LNCAP (cell line): ENCODE measurements at regions not wholly inside any gene's neighbourhood (a gene's known extent, or its start where the extent isn't known, plus 50 kb on each side); places are given as distances from the start of the nearest gene placed in this dataset.

Source experiments
- TF ChIP-seq, protein P1 (sequence below): fragments of 450-650 bp; IDR thresholded peaks from 2 replicates; pipeline ENCODE4 v1.5.1; 2017; ENCODE audit warnings: mild to moderate bottlenecking

DNA sequence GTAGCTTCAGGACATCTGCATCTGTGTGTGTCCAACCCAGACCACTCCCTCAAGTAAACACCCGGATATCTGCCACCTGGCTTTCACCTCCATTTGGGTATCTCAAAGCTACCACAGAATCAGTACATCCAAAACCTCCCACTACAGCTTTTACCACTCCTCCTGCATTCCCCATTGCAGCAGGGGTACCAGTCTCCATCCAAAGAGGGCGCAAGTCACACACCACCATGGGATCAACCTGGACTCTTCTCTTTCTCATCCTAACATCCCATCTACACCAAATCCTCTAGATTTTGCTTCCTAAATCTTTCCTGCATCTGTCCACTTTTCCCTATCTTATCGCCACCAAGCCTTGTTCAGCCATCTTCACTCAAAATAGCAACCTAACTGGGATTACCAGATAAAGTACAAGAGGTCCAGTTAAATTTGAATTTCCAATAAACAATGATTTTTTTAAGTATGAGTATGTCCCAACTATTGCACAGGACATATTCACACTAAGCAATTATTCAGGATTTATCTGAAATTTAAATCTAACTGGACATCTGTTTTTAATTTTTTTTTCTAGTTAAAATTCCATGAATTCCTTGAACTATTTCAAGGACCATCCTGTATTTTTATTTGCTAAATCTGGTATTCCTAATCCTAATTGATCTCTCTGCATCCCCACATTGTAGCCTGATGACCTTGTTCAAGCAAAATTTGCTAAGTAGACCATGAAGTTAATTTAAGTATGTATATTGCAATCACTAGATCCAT lies 164.3 kb upstream of the MLN start:
- TF ChIP-seq, protein P1, sequence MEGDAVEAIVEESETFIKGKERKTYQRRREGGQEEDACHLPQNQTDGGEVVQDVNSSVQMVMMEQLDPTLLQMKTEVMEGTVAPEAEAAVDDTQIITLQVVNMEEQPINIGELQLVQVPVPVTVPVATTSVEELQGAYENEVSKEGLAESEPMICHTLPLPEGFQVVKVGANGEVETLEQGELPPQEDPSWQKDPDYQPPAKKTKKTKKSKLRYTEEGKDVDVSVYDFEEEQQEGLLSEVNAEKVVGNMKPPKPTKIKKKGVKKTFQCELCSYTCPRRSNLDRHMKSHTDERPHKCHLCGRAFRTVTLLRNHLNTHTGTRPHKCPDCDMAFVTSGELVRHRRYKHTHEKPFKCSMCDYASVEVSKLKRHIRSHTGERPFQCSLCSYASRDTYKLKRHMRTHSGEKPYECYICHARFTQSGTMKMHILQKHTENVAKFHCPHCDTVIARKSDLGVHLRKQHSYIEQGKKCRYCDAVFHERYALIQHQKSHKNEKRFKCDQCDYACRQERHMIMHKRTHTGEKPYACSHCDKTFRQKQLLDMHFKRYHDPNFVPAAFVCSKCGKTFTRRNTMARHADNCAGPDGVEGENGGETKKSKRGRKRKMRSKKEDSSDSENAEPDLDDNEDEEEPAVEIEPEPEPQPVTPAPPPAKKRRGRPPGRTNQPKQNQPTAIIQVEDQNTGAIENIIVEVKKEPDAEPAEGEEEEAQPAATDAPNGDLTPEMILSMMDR: peak; percentile 23; the same call in 1 of the 2 replicates

GRCh38 chr6:33967265-33967767 lies 163.5 kb upstream of the MLN start:
- TF ChIP-seq, protein P1: no peak

GRCh38 chr6:33966536-33966935 lies 162.7 kb upstream of the MLN start:
- TF ChIP-seq, protein P1: no peak

- TF ChIP-seq, protein P1: no peak
Measured at GRCh38 chr6:33965766-33966165, 162.0 kb upstream of the MLN start.

- TF ChIP-seq, protein P1: no peak
Measured at GRCh38 chr6:33964387-33964786, 160.6 kb upstream of the MLN start.

DNA sequence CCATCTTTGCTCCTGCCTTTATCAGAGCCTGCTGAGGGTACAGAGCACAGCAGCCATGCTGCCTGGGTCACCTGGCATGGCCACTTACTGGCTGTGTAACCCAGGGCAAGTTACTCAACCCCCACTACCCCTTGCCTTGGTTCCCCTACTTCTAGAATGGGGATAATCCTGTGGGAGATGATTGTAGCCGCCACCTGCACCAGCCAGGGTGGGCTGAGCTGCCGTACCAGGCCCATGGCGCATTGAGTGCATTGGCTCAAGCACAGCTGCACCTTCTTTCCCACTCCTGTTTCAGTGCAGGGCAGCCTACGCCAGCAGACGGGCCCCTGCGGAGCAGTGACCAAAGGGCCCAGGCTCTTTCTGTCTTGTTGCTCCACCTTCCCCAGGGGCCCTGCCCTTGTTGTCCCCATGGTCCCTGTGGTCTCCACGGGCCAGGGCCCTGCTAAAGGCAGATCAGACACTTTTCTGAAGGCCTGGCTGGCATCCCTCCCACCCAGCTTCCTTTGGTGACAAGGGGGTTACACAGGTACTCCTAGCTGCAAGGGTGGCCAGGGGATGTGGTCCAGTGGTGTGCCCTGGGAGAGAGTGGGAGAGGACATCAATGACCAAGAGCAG lies 159.4 kb upstream of the MLN start:
- TF ChIP-seq, protein P1: no peak

DNA sequence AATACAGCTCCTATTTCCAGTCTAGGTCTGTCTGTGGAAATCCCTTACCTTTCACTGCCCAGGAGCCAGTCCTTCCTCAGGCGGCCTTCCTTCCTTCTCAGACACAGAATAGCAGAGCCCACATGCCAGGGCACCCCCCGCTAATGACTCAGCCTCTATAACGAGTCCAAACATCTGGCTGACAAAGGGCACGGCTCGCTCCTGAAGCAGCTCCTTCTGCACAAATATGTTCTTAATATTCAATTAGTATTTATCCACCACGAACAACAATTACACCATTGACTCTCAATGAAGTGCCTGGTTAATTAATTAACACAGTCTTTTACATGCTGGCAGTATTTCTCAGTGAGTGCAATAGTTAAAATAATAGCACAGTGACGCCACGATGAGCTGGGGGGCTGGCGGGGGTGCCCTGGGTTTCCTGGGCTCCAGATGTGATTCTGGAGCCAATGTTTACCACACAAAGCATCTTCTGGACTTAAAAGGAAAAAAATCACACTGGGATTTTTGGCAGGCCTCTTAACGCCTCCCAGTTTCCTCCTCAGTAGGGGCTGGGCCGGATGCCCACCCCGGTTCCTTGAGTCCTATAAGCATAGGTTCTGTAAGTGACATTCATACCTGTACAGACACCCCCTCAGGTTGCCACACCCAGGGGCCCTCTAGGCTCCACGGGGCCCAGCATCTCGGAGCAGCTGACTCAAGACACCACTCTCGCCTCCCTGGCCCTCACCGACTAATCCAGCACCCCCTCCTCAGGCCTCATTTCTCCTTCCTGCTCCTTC lies 158.6 kb upstream of the MLN start:
- TF ChIP-seq, protein P1: no peak
